LNCAP (cell line): ENCODE measurements at regions not wholly inside any gene's neighbourhood (a gene's known extent, or its start where the extent isn't known, plus 50 kb on each side); places are given as distances from the start of the nearest gene placed in this dataset.

Experiments used
- CTCF ChIP-seq: fragments of 450-650 bp; IDR thresholded peaks from 2 replicates; pipeline ENCODE4 v1.5.1; 2017; ENCODE audit warnings: mild to moderate bottlenecking

GRCh38 chr4:25539241-25539640 is 116.4 kb upstream of the SLC34A2 start:
- TF ChIP-seq CTCF: no peak

DNA sequence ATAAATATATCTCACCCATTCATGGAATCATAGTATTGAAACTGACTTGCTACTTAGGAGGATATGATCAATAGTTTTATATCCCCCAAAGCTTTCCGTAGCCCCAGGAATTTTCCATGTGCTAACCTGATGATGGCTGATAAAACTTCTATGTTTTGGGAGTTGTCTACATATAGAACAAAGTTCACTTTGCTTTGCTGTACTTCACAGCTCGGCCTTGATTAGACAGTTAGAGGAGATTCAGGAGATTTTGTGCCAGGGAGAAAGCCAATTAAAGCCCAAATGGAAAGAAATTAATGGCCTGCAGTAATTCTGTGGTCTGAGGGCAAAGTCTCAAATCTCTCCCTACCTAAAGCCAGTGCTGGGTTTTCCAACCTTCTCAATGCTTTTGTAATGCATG is 114.9 kb upstream of the SLC34A2 start:
- TF ChIP-seq CTCF: no peak

DNA sequence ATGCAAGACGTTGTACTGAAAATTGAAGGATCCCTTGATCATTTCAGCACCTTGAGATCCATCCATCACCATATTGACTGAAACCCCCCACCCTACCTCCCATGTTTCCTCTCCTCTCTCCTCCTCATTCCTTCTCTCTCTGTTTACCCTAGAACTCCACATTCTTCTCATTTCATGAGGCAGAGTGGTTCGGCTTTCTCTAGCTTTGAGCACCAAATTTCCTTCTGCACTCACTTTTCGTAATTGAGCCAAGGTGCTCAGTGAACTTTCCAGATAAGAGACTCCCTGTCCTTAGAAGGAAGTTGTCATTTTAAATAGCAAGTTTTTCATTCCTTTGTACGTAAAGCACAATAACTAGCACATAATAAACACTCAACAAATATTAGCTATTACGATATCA is 108.3 kb upstream of the SLC34A2 start:
- TF ChIP-seq CTCF: no peak

- TF ChIP-seq CTCF: no peak
Measured at GRCh38 chr4:25549413-25549812, 106.2 kb upstream of the SLC34A2 start.

- no peak for TF ChIP-seq CTCF
Measured at GRCh38 chr4:25550376-25551030, 105.1 kb upstream of the SLC34A2 start.

DNA sequence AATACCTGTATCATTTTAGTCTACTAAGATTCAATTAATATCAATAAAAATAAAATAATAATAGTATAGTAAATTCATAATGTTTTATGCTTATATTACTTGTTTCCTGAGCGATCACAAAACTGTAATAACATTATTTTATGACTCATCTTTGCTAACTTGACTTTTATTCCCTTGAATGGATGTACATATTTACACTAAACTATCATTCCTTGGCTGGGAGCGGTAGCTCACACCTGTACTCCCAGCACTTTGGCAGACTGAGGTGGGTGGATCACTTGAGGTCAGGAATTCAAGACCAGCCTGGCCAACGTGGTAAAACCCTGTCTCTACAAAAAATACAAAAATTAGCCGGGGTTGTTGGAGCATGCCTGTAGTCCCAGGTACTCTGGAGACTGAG is 104.0 kb upstream of the SLC34A2 start:
- TF ChIP-seq CTCF: no peak

GRCh38 chr4:25552580-25553271 is 102.9 kb upstream of the SLC34A2 start:
- TF ChIP-seq CTCF: no peak

DNA sequence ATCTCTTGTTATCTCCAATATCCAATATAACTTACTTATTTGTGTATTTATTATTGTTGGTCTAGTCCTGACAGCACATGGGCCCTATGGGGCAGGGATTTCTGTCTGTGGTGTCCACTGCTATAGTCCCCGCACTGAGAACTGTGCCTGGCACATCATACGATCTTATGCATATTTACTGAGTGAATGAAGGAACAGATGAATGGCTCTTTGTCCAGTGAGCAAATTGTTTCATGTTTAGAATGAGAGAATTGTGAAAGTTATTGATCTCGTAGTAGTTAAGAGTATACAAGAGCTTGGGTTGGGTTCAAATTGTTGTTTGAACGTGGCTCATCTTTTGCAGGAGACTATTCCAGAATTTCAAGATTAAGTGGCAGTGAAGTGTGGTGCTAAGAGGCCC is 96.1 kb upstream of the SLC34A2 start:
- no peak for TF ChIP-seq CTCF
